ENCODE measurements at regions not wholly inside any gene's neighbourhood (a gene's known extent, or its start where the extent isn't known, plus 50 kb on each side); places are given as distances from the start of the nearest gene placed in this dataset.

DNA sequence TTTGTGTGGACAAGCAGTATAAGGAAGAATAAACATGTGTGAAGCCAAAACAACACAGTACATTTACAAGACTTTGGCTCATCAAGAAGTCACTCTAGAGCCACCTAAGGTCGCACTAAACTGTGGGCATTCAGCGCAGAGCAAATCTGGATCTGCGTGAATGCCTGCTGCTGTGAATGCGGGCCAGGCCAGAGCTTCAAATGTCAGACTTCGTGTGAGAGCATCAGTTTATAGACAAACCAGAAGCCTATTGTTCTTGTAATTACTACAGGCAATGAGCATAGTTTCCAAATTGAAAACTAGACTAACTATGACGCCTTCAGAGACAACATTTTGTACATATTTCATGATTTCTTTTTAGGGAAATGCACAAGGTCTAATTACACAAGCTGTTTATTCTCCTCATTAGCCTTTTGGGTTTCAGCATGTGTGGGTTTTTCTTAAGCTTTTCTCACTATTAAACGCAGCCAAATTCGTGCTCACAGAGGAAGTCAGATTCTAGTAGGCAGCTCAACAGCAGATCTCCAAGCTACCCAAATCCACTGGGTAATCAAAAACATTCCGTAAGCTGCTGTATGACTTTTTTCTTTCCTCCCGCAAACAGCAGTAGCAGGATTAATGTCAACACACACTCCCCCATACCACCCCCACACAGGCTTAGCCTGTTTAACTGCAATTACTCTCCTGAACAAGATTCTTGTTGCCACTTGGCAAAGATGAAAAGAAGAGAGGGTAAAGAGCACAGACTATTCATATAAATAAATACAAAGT, 84.5 kb upstream of the SETMAR start:
- no peaks in the 10 kb centered on the region for H3K27me3 ChIP-seq
- H3K36me3 ChIP-seq: no peaks in the 10 kb centered on the region
- H3K9me3 ChIP-seq: peaks cover 0 to 7% (median under 1%) of the 10 kb centered on the region in 4 donors
- TF ChIP-seq EP300 (IDR thresholded peaks at IDR 0.05): no peak
- no peak for TF ChIP-seq POLR2A (IDR thresholded peaks at IDR 0.05)
- TF ChIP-seq POLR2AphosphoS5 (IDR thresholded peaks at IDR 0.05): no peak
- TF ChIP-seq, protein P1, sequence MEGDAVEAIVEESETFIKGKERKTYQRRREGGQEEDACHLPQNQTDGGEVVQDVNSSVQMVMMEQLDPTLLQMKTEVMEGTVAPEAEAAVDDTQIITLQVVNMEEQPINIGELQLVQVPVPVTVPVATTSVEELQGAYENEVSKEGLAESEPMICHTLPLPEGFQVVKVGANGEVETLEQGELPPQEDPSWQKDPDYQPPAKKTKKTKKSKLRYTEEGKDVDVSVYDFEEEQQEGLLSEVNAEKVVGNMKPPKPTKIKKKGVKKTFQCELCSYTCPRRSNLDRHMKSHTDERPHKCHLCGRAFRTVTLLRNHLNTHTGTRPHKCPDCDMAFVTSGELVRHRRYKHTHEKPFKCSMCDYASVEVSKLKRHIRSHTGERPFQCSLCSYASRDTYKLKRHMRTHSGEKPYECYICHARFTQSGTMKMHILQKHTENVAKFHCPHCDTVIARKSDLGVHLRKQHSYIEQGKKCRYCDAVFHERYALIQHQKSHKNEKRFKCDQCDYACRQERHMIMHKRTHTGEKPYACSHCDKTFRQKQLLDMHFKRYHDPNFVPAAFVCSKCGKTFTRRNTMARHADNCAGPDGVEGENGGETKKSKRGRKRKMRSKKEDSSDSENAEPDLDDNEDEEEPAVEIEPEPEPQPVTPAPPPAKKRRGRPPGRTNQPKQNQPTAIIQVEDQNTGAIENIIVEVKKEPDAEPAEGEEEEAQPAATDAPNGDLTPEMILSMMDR (IDR thresholded peaks at IDR 0.05): no peak
- no peak overlapping the region for H3K4me3 ChIP-seq
- H3K27ac ChIP-seq: no peak overlapping the region
- DNase-seq: no peak
- WGBS, 2 donors: 54 to 58% methylated on average over 10 of the region's 10 CpGs
- no peak for ATAC-seq (ENCODE audit: low FRiP score in 2 of 2)
- no peaks in the 10 kb centered on the region for H3K4me1 ChIP-seq

DNA sequence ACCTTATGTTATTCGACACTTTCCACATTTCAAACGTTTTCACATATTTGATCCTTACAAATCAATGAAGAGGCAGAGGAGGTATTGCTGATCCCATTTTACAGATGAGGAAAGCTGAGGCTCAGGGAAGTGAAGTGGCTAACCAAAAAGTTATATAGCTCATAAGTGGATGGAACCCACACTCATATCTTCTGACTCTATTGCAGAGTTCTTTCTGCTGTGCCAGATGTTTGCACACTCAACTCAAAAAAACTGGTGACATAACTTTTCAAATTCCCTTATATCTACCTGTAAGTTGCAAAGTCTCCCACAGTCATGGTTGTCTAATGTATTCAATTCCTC, 84.0 kb upstream of the SETMAR start:
- TF ChIP-seq POLR2A (IDR thresholded peaks at IDR 0.05) (no peak), EP300 (IDR thresholded peaks at IDR 0.05) (no peak), POLR2AphosphoS5 (IDR thresholded peaks at IDR 0.05) (no peak)
- TF ChIP-seq, protein P1 (IDR thresholded peaks at IDR 0.05): no peak
- ATAC-seq (ENCODE audit: low FRiP score in 2 of 2): no peak
- no peaks in the 10 kb centered on the region for H3K27me3 ChIP-seq
- H3K4me1 ChIP-seq: no peaks in the 10 kb centered on the region
- H3K4me3 ChIP-seq: no peak overlapping the region
- 33 to 35% methylated on average over 2 of the region's 2 CpGs for WGBS, 2 donors
- H3K36me3 ChIP-seq: no peaks in the 10 kb centered on the region
- H3K27ac ChIP-seq: no peak overlapping the region
- no peak for DNase-seq
- peaks cover 0 to 7% (median 0%) of the 10 kb centered on the region in 4 donors for H3K9me3 ChIP-seq

DNA sequence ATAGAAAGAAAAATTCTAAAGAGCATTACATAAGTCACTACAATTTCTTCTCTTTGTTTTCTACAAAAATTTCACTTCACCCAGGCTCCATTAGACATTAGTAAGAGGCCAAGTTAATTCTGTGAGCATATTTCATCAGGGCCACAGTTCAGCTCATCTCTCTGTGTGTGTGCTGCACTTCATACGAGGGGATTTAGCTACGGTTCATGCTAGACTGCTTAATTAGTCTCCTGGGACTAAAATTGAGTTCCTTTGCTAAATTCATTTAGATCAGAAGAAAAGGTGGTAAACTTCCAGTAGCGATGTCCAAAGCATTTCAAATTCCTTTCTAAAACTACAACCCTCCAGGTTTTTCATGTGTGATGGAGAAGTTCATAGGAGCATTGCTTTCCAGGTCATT, 83.1 kb upstream of the SETMAR start:
- H3K9me3 ChIP-seq: peaks cover 0 to 7% (median 0%) of the 10 kb centered on the region in 4 donors
- no peak overlapping the region for H3K4me3 ChIP-seq
- ATAC-seq (ENCODE audit: low FRiP score in 2 of 2): no peak
- no peak overlapping the region for H3K27ac ChIP-seq
- no peaks in the 10 kb centered on the region for H3K27me3 ChIP-seq
- 51 to 63% methylated on average over 3 of the region's 3 CpGs for WGBS, 2 donors
- no peak for DNase-seq
- no peaks in the 10 kb centered on the region for H3K4me1 ChIP-seq
- no peaks in the 10 kb centered on the region for H3K36me3 ChIP-seq
- TF ChIP-seq, protein P1 (IDR thresholded peaks at IDR 0.05): no peak
- TF ChIP-seq EP300 (IDR thresholded peaks at IDR 0.05) (no peak), POLR2AphosphoS5 (IDR thresholded peaks at IDR 0.05) (no peak), POLR2A (IDR thresholded peaks at IDR 0.05) (no peak)

DNA sequence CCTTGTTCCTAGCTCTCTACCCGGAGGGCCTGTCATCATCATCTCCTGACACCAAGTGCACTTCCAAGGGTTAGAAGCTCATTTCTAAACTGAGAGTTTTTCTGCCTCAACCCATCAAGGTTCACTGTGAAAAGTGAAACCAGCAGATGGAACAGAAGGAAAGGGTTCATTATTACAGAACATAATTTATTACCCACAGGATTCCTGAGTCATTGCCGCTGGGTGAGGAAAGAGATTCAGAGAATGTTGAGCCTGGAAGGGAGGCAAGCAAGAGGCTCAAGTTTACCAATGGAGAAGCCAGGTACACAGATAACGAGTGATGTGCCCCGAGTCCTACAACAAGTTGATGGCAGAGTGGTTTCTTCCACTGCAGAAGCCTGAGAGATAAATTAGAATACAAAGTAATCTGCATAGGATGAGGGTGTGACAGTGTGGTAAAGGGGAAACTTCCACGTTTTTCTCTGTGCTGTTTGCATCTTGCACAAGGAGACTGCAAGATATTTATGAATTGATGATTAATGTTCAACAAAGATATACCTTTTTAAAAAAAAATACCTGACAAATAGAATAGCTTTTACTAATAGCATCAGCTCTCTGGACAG, 80.5 kb upstream of the SETMAR start:
- WGBS, 2 donors: 45 to 48% methylated on average over 5 of the region's 5 CpGs
- no peaks in the 10 kb centered on the region for H3K9me3 ChIP-seq

More for the DNA sequence above, 80.5 kb upstream of the SETMAR start:
- TF ChIP-seq EP300 (IDR thresholded peaks at IDR 0.05) (no peak), POLR2AphosphoS5 (IDR thresholded peaks at IDR 0.05) (no peak), POLR2A (IDR thresholded peaks at IDR 0.05) (no peak)
- TF ChIP-seq, protein P1 (IDR thresholded peaks at IDR 0.05): no peak
- DNase-seq (no peak), ATAC-seq (ENCODE audit: low FRiP score in 2 of 2) (no peak)
- Histone ChIP-seq H3K36me3 (no peaks in the 10 kb centered on the region), H3K4me3 (no peak overlapping the region), H3K4me1 (no peaks in the 10 kb centered on the region), H3K27ac (no peak overlapping the region), H3K27me3 (no peaks in the 10 kb centered on the region)
